Liver (tissue), 3 donors: ENCODE measurements at regions not wholly inside any gene's neighbourhood (a gene's known extent, or its start where the extent isn't known, plus 50 kb on each side); places are given as distances from the start of the nearest gene placed in this dataset.

Experiments used
- FOXA2 ChIP-seq: IDR thresholded peaks from 2 replicates; pipeline ENCODE4 v1.6.1; 2016; ENCODE audit warnings: antibody characterized with exemption
- GABPA ChIP-seq, 2 donors: IDR thresholded peaks in 1 of 2; conservative IDR thresholded peaks in 1 of 2; 2 replicates each; pipeline ENCODE4 v1.6.1; 2016; ENCODE audit warnings: antibody characterized with exemption in 2 of 2, mild to moderate bottlenecking in 1 of 2, moderate library complexity in 1 of 2
- RAD21 ChIP-seq, 2 donors: IDR thresholded peaks; 2 replicates each; pipeline ENCODE4 v1.6.1; 2016; ENCODE audit warnings: antibody characterized with exemption in 2 of 2, mild to moderate bottlenecking in 2 of 2
- SP1 ChIP-seq: IDR thresholded peaks from 2 replicates; pipeline ENCODE4 v1.6.1; 2018; ENCODE audit warnings: antibody characterized with exemption, mild to moderate bottlenecking
- TAF1 ChIP-seq: conservative IDR thresholded peaks from 2 replicates; pipeline ENCODE4 v1.6.1; 2016; ENCODE audit warnings: antibody characterized with exemption, mild to moderate bottlenecking
- YY1 ChIP-seq: IDR thresholded peaks from 2 replicates; pipeline ENCODE4 v1.6.1; 2016; ENCODE audit warnings: antibody characterized with exemption, mild to moderate bottlenecking
- TF ChIP-seq, protein P1 (sequence below): fragments of 150-350 bp; IDR thresholded peaks from 2 replicates; pipeline ENCODE4 v1.5.1; 2017; ENCODE audit warnings: improper control_type of control experiment, low read depth, low read length; ENCODE audit not compliant: missing input control
- TF ChIP-seq, protein P2 (sequence below): IDR thresholded peaks from 2 replicates; pipeline ENCODE4 v1.6.1; 2016; ENCODE audit warnings: antibody characterized with exemption, mild to moderate bottlenecking
- donor health status: healthy.
- donor health status: healthy.

DNA sequence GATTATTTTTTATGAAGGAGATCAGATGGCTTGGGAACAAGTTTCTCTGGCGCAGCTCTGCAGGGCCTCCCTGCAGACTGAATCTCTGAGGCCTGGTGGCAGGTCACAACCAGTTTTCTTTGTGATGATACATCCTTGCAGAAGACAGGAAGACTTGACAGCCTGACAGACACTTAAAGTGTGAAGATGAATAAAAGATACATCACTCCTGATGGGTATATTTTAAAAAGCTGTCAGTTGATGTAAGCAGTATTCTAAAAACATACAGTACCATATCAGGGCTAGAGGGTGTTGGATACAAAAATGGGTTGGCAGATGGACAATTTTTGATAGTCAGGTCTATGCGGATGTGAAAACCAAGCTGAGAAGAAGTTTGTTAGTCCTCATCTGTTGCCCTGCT is 239.5 kb downstream of the LHFPL1 start:
- TF ChIP-seq, protein P1, sequence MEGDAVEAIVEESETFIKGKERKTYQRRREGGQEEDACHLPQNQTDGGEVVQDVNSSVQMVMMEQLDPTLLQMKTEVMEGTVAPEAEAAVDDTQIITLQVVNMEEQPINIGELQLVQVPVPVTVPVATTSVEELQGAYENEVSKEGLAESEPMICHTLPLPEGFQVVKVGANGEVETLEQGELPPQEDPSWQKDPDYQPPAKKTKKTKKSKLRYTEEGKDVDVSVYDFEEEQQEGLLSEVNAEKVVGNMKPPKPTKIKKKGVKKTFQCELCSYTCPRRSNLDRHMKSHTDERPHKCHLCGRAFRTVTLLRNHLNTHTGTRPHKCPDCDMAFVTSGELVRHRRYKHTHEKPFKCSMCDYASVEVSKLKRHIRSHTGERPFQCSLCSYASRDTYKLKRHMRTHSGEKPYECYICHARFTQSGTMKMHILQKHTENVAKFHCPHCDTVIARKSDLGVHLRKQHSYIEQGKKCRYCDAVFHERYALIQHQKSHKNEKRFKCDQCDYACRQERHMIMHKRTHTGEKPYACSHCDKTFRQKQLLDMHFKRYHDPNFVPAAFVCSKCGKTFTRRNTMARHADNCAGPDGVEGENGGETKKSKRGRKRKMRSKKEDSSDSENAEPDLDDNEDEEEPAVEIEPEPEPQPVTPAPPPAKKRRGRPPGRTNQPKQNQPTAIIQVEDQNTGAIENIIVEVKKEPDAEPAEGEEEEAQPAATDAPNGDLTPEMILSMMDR: no peak
- TF ChIP-seq YY1 (no peak), GABPA (IDR thresholded peaks at IDR 0.05 in 1 of 2, conservative IDR thresholded peaks at IDR 0.05 in 1 of 2) (no peak), FOXA2 (no peak), SP1 (no peak), RAD21 (IDR thresholded peaks at IDR 0.05) (no peak), TAF1 (no peak)
- TF ChIP-seq, protein P2, sequence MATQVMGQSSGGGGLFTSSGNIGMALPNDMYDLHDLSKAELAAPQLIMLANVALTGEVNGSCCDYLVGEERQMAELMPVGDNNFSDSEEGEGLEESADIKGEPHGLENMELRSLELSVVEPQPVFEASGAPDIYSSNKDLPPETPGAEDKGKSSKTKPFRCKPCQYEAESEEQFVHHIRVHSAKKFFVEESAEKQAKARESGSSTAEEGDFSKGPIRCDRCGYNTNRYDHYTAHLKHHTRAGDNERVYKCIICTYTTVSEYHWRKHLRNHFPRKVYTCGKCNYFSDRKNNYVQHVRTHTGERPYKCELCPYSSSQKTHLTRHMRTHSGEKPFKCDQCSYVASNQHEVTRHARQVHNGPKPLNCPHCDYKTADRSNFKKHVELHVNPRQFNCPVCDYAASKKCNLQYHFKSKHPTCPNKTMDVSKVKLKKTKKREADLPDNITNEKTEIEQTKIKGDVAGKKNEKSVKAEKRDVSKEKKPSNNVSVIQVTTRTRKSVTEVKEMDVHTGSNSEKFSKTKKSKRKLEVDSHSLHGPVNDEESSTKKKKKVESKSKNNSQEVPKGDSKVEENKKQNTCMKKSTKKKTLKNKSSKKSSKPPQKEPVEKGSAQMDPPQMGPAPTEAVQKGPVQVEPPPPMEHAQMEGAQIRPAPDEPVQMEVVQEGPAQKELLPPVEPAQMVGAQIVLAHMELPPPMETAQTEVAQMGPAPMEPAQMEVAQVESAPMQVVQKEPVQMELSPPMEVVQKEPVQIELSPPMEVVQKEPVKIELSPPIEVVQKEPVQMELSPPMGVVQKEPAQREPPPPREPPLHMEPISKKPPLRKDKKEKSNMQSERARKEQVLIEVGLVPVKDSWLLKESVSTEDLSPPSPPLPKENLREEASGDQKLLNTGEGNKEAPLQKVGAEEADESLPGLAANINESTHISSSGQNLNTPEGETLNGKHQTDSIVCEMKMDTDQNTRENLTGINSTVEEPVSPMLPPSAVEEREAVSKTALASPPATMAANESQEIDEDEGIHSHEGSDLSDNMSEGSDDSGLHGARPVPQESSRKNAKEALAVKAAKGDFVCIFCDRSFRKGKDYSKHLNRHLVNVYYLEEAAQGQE: no peak
